HCT116 (cell line): ENCODE measurements at regions not wholly inside any gene's neighbourhood (a gene's known extent, or its start where the extent isn't known, plus 50 kb on each side); places are given as distances from the start of the nearest gene placed in this dataset.
A peak's percentile ranks its signal among the peaks of the same experiment; 100 is the strongest.

ENCODE experiments used
- ATAC-seq: fragments of 200-7000 bp; cut with Tn5 transposase; 2 replicates; pipeline ENCODE4 v1.9.1; 2020; ENCODE audit warnings: mild to moderate bottlenecking, moderate library complexity
- BruUV-seq: library from RNA; stranded (reverse); fragments of 400-500 nt; replicated peaks from 2 replicates; lab custom pipeline; 2021; lab: Mats Ljungman, UMichigan
- CTCF ChIA-PET: fragments of 300-600 bp; sonication (Branson Sonifier 250); formaldehyde crosslinking; loops from one replicate; lab custom pipeline; 2021; ENCODE audit warnings: antibody characterized with exemption; lab: Charles Lee
- POLR2A ChIA-PET: fragments of 300-600, 350-600 bp; sonication (Branson Sonifier 250); formaldehyde crosslinking; loops from one replicate; lab custom pipeline; 2021; ENCODE audit warnings: antibody characterized with exemption; lab: Charles Lee
- RAD21 ChIA-PET, 2 experiments: fragments of 300-600 bp; sonication (Branson Sonifier 250); formaldehyde crosslinking; loops; one replicate each; lab custom pipeline; 2023; ENCODE audit warnings: low total read pairs in 2 of 2; ENCODE audit not compliant: uncharacterized antibody in 2 of 2, unreplicated experiment in 2 of 2, low non-redundant PET in 1 of 2; lab: Charles Lee
- DNase-seq: peaks from one replicate; pipeline ENCODE4 v3.0.0-alpha.2; 2010; ENCODE audit warnings: low read depth, low spot score
- H2AFZ ChIP-seq: fragments of 200-600 bp; shearing (Covaris generic), sonication (generic); 2 replicates; pipeline ENCODE4 v1.6.1; 2017; ENCODE audit warnings: low read depth, mixed run types, mixed read lengths, antibody characterized with exemption, low read length; ENCODE audit not compliant: poor library complexity, severe bottlenecking
- H3K27ac ChIP-seq: 2 replicates; pipeline ENCODE4 v1.5.1; 2012; ENCODE audit warnings: low read depth, low read length
- H3K27me3 ChIP-seq: fragments of 200-600 bp; sonication (generic); 2 replicates; pipeline ENCODE4 v1.6.1; 2016; ENCODE audit warnings: mixed run types, low read length, mixed read lengths; ENCODE audit not compliant: insufficient read depth
- H3K36me3 ChIP-seq, 2 experiments: fragments of 200-500 bp in 1 of 2; fragments of 200-600 bp in 1 of 2; sonication (Bioruptor generic) in 1 of 2; sonication (generic) in 1 of 2; 2 replicates each; pipeline versions ENCODE4 v1.5.1 to v1.6.1; 2014 to 2016; ENCODE audit warnings: low read length in 2 of 2, inconsistent platforms in 1 of 2, mixed read lengths in 1 of 2, mixed run types in 1 of 2; ENCODE audit not compliant: insufficient read depth in 2 of 2, control insufficient read depth in 1 of 2
- H3K4me1 ChIP-seq, 2 experiments: fragments of 200-600 bp in 1 of 2; sonication (generic) in 1 of 2; 2 replicates each; pipeline versions ENCODE4 v1.5.1 to v1.6.1; 2012 to 2017; ENCODE audit warnings: low read length in 2 of 2, inconsistent platforms in 1 of 2, mild to moderate bottlenecking in 1 of 2, mixed read lengths in 1 of 2, mixed run types in 1 of 2, moderate library complexity in 1 of 2; ENCODE audit not compliant: insufficient read depth in 2 of 2, control insufficient read depth in 1 of 2
- H3K4me2 ChIP-seq: fragments of 200-600 bp; sonication (generic); 2 replicates; pipeline ENCODE4 v1.6.1; 2017; ENCODE audit warnings: mixed run types, low read length, mixed read lengths
- H3K4me3 ChIP-seq, 2 experiments: fragments of 200-600 bp in 1 of 2; sonication (generic) in 1 of 2; replicated peaks in 1 of 2; 2 replicates each; pipeline ENCODE4 v1.5.1; 2011 to 2016; ENCODE audit warnings: low read length in 2 of 2, control low read depth in 1 of 2, low read depth in 1 of 2, mild to moderate bottlenecking in 1 of 2, mixed read lengths in 1 of 2, mixed run types in 1 of 2
- H3K79me2 ChIP-seq: fragments of 200-600 bp; sonication (generic); 2 replicates; pipeline ENCODE4 v1.6.1; 2017; ENCODE audit warnings: mild to moderate bottlenecking, mixed run types, low read length, moderate library complexity, mixed read lengths; ENCODE audit not compliant: insufficient read depth
- H3K9ac ChIP-seq: fragments of 200-600 bp; sonication (generic); 2 replicates; pipeline ENCODE4 v1.6.1; 2016; ENCODE audit warnings: low read length, mixed read lengths
- H3K9me2 ChIP-seq: fragments of 200-600 bp; sonication (generic), shearing (Covaris generic); 2 replicates; pipeline ENCODE4 v1.6.1; 2017; ENCODE audit warnings: mixed run types, mild to moderate bottlenecking, moderate library complexity; ENCODE audit not compliant: insufficient read depth
- H3K9me3 ChIP-seq, 2 experiments: fragments of 200-500 bp in 1 of 2; fragments of 200-600 bp in 1 of 2; sonication (Bioruptor generic) in 1 of 2; sonication (generic) in 1 of 2; 2 replicates each; pipeline ENCODE4 v1.6.1; 2014 to 2017; ENCODE audit warnings: low read length in 2 of 2, mixed read lengths in 2 of 2, inconsistent platforms in 1 of 2, low read depth in 1 of 2, mild to moderate bottlenecking in 1 of 2, mixed run types in 1 of 2, moderate library complexity in 1 of 2; ENCODE audit not compliant: control insufficient read depth in 1 of 2, insufficient read depth in 1 of 2
- H4K20me1 ChIP-seq: fragments of 200-600 bp; sonication (generic), shearing (Covaris generic); 2 replicates; pipeline ENCODE4 v1.6.1; 2017; ENCODE audit warnings: mixed run types, mild to moderate bottlenecking, moderate library complexity; ENCODE audit not compliant: insufficient read depth
- CBX3 ChIP-seq: IDR thresholded peaks from 2 replicates; pipeline ENCODE4 v1.6.1; 2012; ENCODE audit warnings: low read depth
- CEBPB ChIP-seq: IDR thresholded peaks from 2 replicates; pipeline ENCODE4 v1.6.1; 2012; ENCODE audit warnings: low read depth
- EGR1 ChIP-seq: IDR thresholded peaks from 2 replicates; pipeline ENCODE4 v1.6.1; 2012; ENCODE audit warnings: low read depth
- EZH2 ChIP-seq: fragments of 200-600 bp; sonication (generic); IDR thresholded peaks from 2 replicates; pipeline ENCODE4 v1.6.1; 2017; ENCODE audit warnings: antibody characterized with exemption, mixed run types
- EZH2phosphoT487 ChIP-seq: fragments of 200-600 bp; IDR thresholded peaks from 2 replicates; pipeline ENCODE4 v1.6.1; 2018; ENCODE audit warnings: antibody characterized with exemption, borderline replicate concordance
- JUND ChIP-seq: IDR thresholded peaks from 2 replicates; pipeline ENCODE4 v1.6.1; 2012
- MAX ChIP-seq: IDR thresholded peaks from 2 replicates; pipeline ENCODE4 v1.6.1; 2012
- POLR2A ChIP-seq: IDR thresholded peaks from 2 replicates; pipeline ENCODE4 v1.7.0; 2011; ENCODE audit warnings: borderline replicate concordance; ENCODE audit not compliant: insufficient read depth, insufficient read length; ENCODE audit errors: extremely low read depth
- RAD21 ChIP-seq: IDR thresholded peaks from 2 replicates; pipeline ENCODE4 v1.6.1; 2012; ENCODE audit warnings: low read depth, mild to moderate bottlenecking
- REST ChIP-seq: IDR thresholded peaks from 2 replicates; pipeline ENCODE4 v1.6.1; 2012; ENCODE audit warnings: low read depth
- SIN3A ChIP-seq: IDR thresholded peaks from 2 replicates; pipeline ENCODE4 v1.6.1; 2012; ENCODE audit warnings: low read depth
- SRF ChIP-seq: IDR thresholded peaks from 2 replicates; pipeline ENCODE4 v1.6.1; 2012; ENCODE audit warnings: low read depth
- TCF7L2 ChIP-seq: IDR thresholded peaks from 2 replicates; pipeline ENCODE4 v1.7.0; 2011; ENCODE audit warnings: borderline replicate concordance, inconsistent platforms; ENCODE audit not compliant: insufficient read depth, insufficient read length; ENCODE audit errors: extremely low read depth
- ZFX ChIP-seq: fragments of 450-650 bp; IDR thresholded peaks from 2 replicates; pipeline ENCODE4 v1.6.1; 2017
- intact Hi-C: fragments of 100-400 bp; cut with micrococcal nuclease; formaldehyde crosslinking; loops from 2 replicates; pipeline ENCODE4 v1.10.0; 2022

- ChIA-PET POLR2A (interaction anchor here (0.9 kb wide), 1 partner anchor 62 kb away, joined by 3 read pairs; the partner anchor contains the start of gene MRPS9), CTCF (no interaction called here), RAD21 (no interaction called here)
- intact Hi-C loops = no loop called here
- no peak overlapping the region for H3K9ac ChIP-seq
- H3K79me2 ChIP-seq = no peaks in the 10 kb centered on the region
- no peaks in the 10 kb centered on the region for H3K9me3 ChIP-seq
- no peak overlapping the region for H2AFZ ChIP-seq
- H3K4me3 ChIP-seq = no peak overlapping the region
- H3K27me3 ChIP-seq = no peaks in the 10 kb centered on the region
- no peaks in the 10 kb centered on the region for H4K20me1 ChIP-seq
- no peak for TF ChIP-seq SRF
- TF ChIP-seq EZH2 = no peak
- no peak for TF ChIP-seq CBX3
- no peak for TF ChIP-seq EZH2phosphoT487
- no peak for TF ChIP-seq TCF7L2
- TF ChIP-seq MAX = no peak
- TF ChIP-seq EGR1 = no peak
- TF ChIP-seq CEBPB = no peak
- no peak for TF ChIP-seq POLR2A
- TF ChIP-seq ZFX = no peak
- no TSS peak for BruUV-seq
- no peak overlapping the region for H3K27ac ChIP-seq
- H3K9me2 ChIP-seq = no peaks in the 10 kb centered on the region
- no peak for DNase-seq
- peaks cover 0 to 14% of the 10 kb centered on the region in 2 experiments; a peak in 1 of 4 replicates for H3K4me1 ChIP-seq
- H3K4me2 ChIP-seq = no peak overlapping the region
- ATAC-seq = no peak
- H3K36me3 ChIP-seq = no peaks in the 10 kb centered on the region
These were observed 62.5 kb upstream of the MRPS9 start for GRCh38 chr2:104975371-104975770.

- no peak for DNase-seq
- POLR2A ChIA-PET = interaction anchor here (0.9 kb wide), 1 partner anchor 62 kb away, joined by 3 read pairs; the partner anchor contains the start of gene MRPS9
These were observed 62.0 kb upstream of the MRPS9 start for GRCh38 chr2:104975851-104976250.

More at GRCh38 chr2:104975851-104976250, 62.0 kb upstream of the MRPS9 start:
- H3K9me3 ChIP-seq = no peaks in the 10 kb centered on the region
- peak overlapping the region in 1 of 2 experiments; percentile 49; a peak in 1 of 4 replicates for H3K4me3 ChIP-seq
- peak overlapping the region; percentile 52; the same call in 1 of the 2 replicates for H3K4me2 ChIP-seq
- no peak overlapping the region for H2AFZ ChIP-seq
- no peak for ATAC-seq
- intact Hi-C loops = loop anchor here (2.0 kb wide), 1 partner anchor 21 kb away; no protein-coding TSS in a partner anchor
- no peaks in the 10 kb centered on the region for H3K79me2 ChIP-seq
- no TSS peak for BruUV-seq
- H3K27ac ChIP-seq = no peak overlapping the region
- no peak overlapping the region for H3K9ac ChIP-seq
- H3K9me2 ChIP-seq = no peaks in the 10 kb centered on the region
- no peaks in the 10 kb centered on the region for H3K36me3 ChIP-seq
- H4K20me1 ChIP-seq = no peaks in the 10 kb centered on the region
- peaks cover 0 to 12% of the 10 kb centered on the region in 2 experiments; a peak in 1 of 4 replicates for H3K4me1 ChIP-seq
- no peaks in the 10 kb centered on the region for H3K27me3 ChIP-seq
- CTCF ChIA-PET = interaction anchor here (0.9 kb wide), 1 partner anchor 10 kb away, joined by 3 read pairs; no protein-coding TSS in a partner anchor
- RAD21 ChIA-PET = no interaction called here
- TF ChIP-seq REST (no peak), JUND (no peak), RAD21 (no peak), ZFX (no peak), POLR2A (no peak), SIN3A (no peak), CEBPB (no peak)
